ENCODE measurements at regions not wholly inside any gene's neighbourhood (a gene's known extent, or its start where the extent isn't known, plus 50 kb on each side); places are given as distances from the start of the nearest gene placed in this dataset.
"Not testable (repeated sequence)": the region's sequence is repeated elsewhere in the genome, so short reads cannot be mapped to it uniquely, and the experiment has no call there.

- H3K4me3 ChIP-seq, result no peak overlapping the region
- H3K36me3 ChIP-seq, result no peaks in the 10 kb centered on the region
- no peaks in the 10 kb centered on the region for H3K4me1 ChIP-seq
- DNase-seq (peak in 2 of 4 donors; percentile 6 to 20), ATAC-seq (no peak)
- intact Hi-C loops (cut with DNase I), result no loop called here
- TF ChIP-seq, protein P1, sequence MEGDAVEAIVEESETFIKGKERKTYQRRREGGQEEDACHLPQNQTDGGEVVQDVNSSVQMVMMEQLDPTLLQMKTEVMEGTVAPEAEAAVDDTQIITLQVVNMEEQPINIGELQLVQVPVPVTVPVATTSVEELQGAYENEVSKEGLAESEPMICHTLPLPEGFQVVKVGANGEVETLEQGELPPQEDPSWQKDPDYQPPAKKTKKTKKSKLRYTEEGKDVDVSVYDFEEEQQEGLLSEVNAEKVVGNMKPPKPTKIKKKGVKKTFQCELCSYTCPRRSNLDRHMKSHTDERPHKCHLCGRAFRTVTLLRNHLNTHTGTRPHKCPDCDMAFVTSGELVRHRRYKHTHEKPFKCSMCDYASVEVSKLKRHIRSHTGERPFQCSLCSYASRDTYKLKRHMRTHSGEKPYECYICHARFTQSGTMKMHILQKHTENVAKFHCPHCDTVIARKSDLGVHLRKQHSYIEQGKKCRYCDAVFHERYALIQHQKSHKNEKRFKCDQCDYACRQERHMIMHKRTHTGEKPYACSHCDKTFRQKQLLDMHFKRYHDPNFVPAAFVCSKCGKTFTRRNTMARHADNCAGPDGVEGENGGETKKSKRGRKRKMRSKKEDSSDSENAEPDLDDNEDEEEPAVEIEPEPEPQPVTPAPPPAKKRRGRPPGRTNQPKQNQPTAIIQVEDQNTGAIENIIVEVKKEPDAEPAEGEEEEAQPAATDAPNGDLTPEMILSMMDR (IDR thresholded peaks at IDR 0.05), result no peak
- peaks cover 0 to 2% of the 10 kb centered on the region in 2 donors for H3K9me3 ChIP-seq
- H3K27ac ChIP-seq, result no peak overlapping the region
- no peaks in the 10 kb centered on the region for H3K27me3 ChIP-seq
Observed at GRCh38 chr1:196034080-196034706, 574.0 kb downstream of the KCNT2 start.

GRCh38 chr1:196031387-196031786 is 576.9 kb downstream of the KCNT2 start:
- DNase-seq; intact Hi-C loops (cut with DNase I); H3K4me1 ChIP-seq; H3K4me3 ChIP-seq; H3K36me3 ChIP-seq; H3K9me3 ChIP-seq; ATAC-seq; H3K27me3 ChIP-seq; H3K27ac ChIP-seq: not testable (repeated sequence)

- H3K27me3 ChIP-seq, result no peaks in the 10 kb centered on the region
- intact Hi-C loops (cut with DNase I), result no loop called here
- DNase-seq, result no peak
- no peak for ATAC-seq
- H3K27ac ChIP-seq, result no peak overlapping the region
- no peaks in the 10 kb centered on the region for H3K9me3 ChIP-seq
- H3K36me3 ChIP-seq, result no peaks in the 10 kb centered on the region
- TF ChIP-seq, protein P1 (IDR thresholded peaks at IDR 0.05), result no peak
- no peak overlapping the region for H3K4me3 ChIP-seq
- no peaks in the 10 kb centered on the region for H3K4me1 ChIP-seq
Observed at GRCh38 chr1:196030455-196030854, 577.8 kb downstream of the KCNT2 start.

GRCh38 chr1:196029410-196029809 is 578.8 kb downstream of the KCNT2 start:
- no peak for DNase-seq
- TF ChIP-seq, protein P1 (IDR thresholded peaks at IDR 0.05), result no peak
- no peak for ATAC-seq
- no peaks in the 10 kb centered on the region for H3K4me1 ChIP-seq
- intact Hi-C loops (cut with DNase I), result no loop called here
- no peaks in the 10 kb centered on the region for H3K27me3 ChIP-seq
- H3K36me3 ChIP-seq, result no peaks in the 10 kb centered on the region
- H3K27ac ChIP-seq, result no peak overlapping the region
- no peaks in the 10 kb centered on the region for H3K9me3 ChIP-seq
- no peak overlapping the region for H3K4me3 ChIP-seq

DNA sequence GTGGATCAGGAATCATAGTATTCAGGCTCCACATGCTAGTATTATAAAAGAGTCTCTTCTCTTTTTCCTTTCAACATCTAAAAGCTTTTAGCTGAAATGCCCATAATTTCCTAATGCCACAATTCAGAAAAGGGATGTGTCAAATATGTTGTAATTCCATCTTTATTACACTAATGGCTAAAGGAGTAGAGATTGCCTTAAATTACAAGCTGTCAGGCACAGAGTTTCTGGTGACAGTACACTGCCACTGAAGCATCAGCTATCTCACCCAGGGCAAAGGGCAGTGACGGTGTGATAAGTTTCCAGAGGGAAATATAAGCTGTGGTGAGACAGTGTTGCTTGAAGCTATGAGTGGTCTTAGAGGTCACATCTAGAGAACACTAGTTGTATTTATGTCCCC is 581.1 kb downstream of the KCNT2 start:
- intact Hi-C loops (cut with DNase I), result no loop called here
- Histone ChIP-seq H3K27me3 (no peaks in the 10 kb centered on the region), H3K36me3 (no peaks in the 10 kb centered on the region), H3K9me3 (no peaks in the 10 kb centered on the region), H3K4me1 (no peaks in the 10 kb centered on the region), H3K27ac (no peak overlapping the region), H3K4me3 (no peak overlapping the region)
- ATAC-seq (no peak), DNase-seq (no peak)
- TF ChIP-seq, protein P1 (IDR thresholded peaks at IDR 0.05), result no peak

GRCh38 chr1:196021174-196021573 is 587.1 kb downstream of the KCNT2 start:
- H3K4me1 ChIP-seq; H3K36me3 ChIP-seq; DNase-seq; H3K9me3 ChIP-seq; H3K4me3 ChIP-seq; ATAC-seq; intact Hi-C loops (cut with DNase I); H3K27ac ChIP-seq; H3K27me3 ChIP-seq: not testable (repeated sequence)

Data from left lung (tissue), 4 donors.